Ishikawa (cell line): ENCODE measurements at regions not wholly inside any gene's neighbourhood (a gene's known extent, or its start where the extent isn't known, plus 50 kb on each side); places are given as distances from the start of the nearest gene placed in this dataset.

Experiments used
- CEBPB ChIP-seq: IDR thresholded peaks from 2 replicates; pipeline ENCODE4 v1.6.1; 2012
- EP300 ChIP-seq: IDR thresholded peaks from 2 replicates; pipeline ENCODE4 v1.6.1; 2012; ENCODE audit warnings: borderline replicate concordance
- RAD21 ChIP-seq: IDR thresholded peaks from 2 replicates; pipeline ENCODE4 v1.6.1; 2012; ENCODE audit warnings: low read depth
- TAF1 ChIP-seq: IDR thresholded peaks from 2 replicates; pipeline ENCODE4 v1.6.1; 2012; ENCODE audit warnings: low read depth, mild to moderate bottlenecking
- YY1 ChIP-seq: IDR thresholded peaks from 2 replicates; pipeline ENCODE4 v1.6.1; 2012; ENCODE audit warnings: low read depth
- TF ChIP-seq, protein P1 (sequence below): IDR thresholded peaks from 2 replicates; pipeline ENCODE4 v1.6.1; 2012; ENCODE audit warnings: low read depth, mild to moderate bottlenecking

DNA sequence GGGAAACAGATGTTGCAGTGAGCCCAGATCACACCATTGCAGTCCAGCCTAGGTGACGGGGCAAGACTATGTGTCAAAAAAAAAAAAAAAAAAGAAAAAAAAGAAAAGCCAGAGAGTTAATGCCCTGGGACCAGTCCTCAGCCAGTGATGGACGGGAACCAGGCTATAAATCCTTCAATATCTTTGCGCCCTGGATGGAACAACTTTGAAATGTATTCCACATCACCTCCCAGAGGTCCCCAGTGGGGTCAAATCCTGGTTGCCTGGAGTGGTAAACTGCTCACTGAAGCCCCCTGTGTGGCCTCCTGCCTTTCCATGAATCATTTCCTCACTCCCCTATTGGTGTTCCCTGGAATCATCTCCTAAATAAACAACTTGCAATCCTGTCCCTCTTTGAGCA is 166.9 kb downstream of the DEFB131A start:
- no peak for TF ChIP-seq YY1
- no peak for TF ChIP-seq RAD21
- TF ChIP-seq EP300: no peak
- TF ChIP-seq, protein P1, sequence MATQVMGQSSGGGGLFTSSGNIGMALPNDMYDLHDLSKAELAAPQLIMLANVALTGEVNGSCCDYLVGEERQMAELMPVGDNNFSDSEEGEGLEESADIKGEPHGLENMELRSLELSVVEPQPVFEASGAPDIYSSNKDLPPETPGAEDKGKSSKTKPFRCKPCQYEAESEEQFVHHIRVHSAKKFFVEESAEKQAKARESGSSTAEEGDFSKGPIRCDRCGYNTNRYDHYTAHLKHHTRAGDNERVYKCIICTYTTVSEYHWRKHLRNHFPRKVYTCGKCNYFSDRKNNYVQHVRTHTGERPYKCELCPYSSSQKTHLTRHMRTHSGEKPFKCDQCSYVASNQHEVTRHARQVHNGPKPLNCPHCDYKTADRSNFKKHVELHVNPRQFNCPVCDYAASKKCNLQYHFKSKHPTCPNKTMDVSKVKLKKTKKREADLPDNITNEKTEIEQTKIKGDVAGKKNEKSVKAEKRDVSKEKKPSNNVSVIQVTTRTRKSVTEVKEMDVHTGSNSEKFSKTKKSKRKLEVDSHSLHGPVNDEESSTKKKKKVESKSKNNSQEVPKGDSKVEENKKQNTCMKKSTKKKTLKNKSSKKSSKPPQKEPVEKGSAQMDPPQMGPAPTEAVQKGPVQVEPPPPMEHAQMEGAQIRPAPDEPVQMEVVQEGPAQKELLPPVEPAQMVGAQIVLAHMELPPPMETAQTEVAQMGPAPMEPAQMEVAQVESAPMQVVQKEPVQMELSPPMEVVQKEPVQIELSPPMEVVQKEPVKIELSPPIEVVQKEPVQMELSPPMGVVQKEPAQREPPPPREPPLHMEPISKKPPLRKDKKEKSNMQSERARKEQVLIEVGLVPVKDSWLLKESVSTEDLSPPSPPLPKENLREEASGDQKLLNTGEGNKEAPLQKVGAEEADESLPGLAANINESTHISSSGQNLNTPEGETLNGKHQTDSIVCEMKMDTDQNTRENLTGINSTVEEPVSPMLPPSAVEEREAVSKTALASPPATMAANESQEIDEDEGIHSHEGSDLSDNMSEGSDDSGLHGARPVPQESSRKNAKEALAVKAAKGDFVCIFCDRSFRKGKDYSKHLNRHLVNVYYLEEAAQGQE: no peak
- TF ChIP-seq CEBPB: no peak
- TF ChIP-seq TAF1: no peak
